GM12891 (cell line): ENCODE measurements at regions not wholly inside any gene's neighbourhood (a gene's known extent, or its start where the extent isn't known, plus 50 kb on each side); places are given as distances from the start of the nearest gene placed in this dataset.

Source experiments
- PAX5 ChIP-seq: IDR thresholded peaks from 2 replicates; pipeline ENCODE4 v1.6.1; 2011; ENCODE audit warnings: low read length, moderate library complexity, mild to moderate bottlenecking; ENCODE audit not compliant: insufficient read depth, severe bottlenecking
- POLR2A ChIP-seq: IDR thresholded peaks from 2 replicates; pipeline ENCODE4 v1.6.1; 2011; ENCODE audit warnings: low read depth, low read length, control low read depth
- POLR2AphosphoS5 ChIP-seq: IDR thresholded peaks from 2 replicates; pipeline ENCODE4 v1.6.1; 2011; ENCODE audit warnings: low read depth, low read length, control low read depth
- TAF1 ChIP-seq: IDR thresholded peaks from 2 replicates; pipeline ENCODE4 v1.6.1; 2011; ENCODE audit warnings: low read depth, low read length, control low read depth

DNA sequence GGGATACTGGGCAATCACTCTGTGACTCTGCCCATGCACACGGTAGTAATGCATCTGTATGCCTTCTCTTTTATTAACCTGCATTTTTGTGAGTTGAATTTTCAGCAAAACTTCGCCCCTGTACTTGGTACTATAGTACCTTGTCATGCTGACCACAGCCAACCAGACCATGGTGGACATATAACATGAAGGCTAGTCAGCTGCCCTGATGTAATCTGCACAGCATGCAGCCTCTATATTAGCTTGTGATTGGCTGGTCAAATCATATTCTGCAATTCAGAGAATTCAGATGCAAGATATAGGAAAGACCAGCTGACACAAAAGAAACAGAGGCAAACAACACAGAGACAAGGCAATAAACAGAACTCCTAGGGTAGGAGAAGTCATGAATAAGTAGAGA, 200.9 kb upstream of the JARID2 start:
- TF ChIP-seq POLR2A (no peak), POLR2AphosphoS5 (no peak), PAX5 (no peak), TAF1 (no peak)
